H1 (cell line): ENCODE measurements at regions not wholly inside any gene's neighbourhood (a gene's known extent, or its start where the extent isn't known, plus 50 kb on each side); places are given as distances from the start of the nearest gene placed in this dataset.
"Not testable (repeated sequence)": the region's sequence is repeated elsewhere in the genome, so short reads cannot be mapped to it uniquely, and the experiment has no call there.

ENCODE experiments used
- CTCF ChIA-PET: fragments of 300-600 bp; sonication (Branson Sonifier 250); formaldehyde crosslinking; loops from one replicate; lab custom pipeline; 2021; ENCODE audit not compliant: partially characterized antibody; lab: Charles Lee
- POLR2A ChIA-PET: fragments of 300-600 bp; sonication (Branson Sonifier 250); formaldehyde crosslinking; loops from one replicate; lab custom pipeline; 2021; ENCODE audit warnings: inconsistent platforms; ENCODE audit not compliant: partially characterized antibody; lab: Charles Lee
- DNase-seq, 2 experiments: peaks; one replicate each; pipeline versions ENCODE4 v3.0.0 to v3.0.0-alpha.2; 2010 to 2022; ENCODE audit warnings: low spot score in 2 of 2, low read depth in 1 of 2, mixed read lengths in 1 of 2
- FAIRE-seq: peaks from 2 replicates; lab custom pipeline; 2011; peaks lifted over from hg19 to GRCh38; lab: Jason Lieb, UNC
- H2AFZ ChIP-seq: 2 replicates; pipeline ENCODE4 v1.8.1; 2012; ENCODE audit warnings: low read length, inconsistent platforms
- H2AK5ac ChIP-seq: 2 replicates; pipeline ENCODE4 v1.6.1; 2013; ENCODE audit warnings: low read depth, low read length
- H2BK120ac ChIP-seq: replicated peaks from 2 replicates; pipeline ENCODE3; 2013; ENCODE audit warnings: low read depth, low read length, inconsistent platforms
- H2BK12ac ChIP-seq: 2 replicates; pipeline ENCODE4 v1.6.1; 2013; ENCODE audit warnings: low read depth, low read length
- H2BK15ac ChIP-seq: 2 replicates; pipeline ENCODE4 v1.6.1; 2013; ENCODE audit warnings: low read length
- H2BK20ac ChIP-seq: 2 replicates; pipeline ENCODE4 v1.6.1; 2013; ENCODE audit warnings: low read length
- H2BK5ac ChIP-seq: 2 replicates; pipeline ENCODE4 v1.6.1; 2013; ENCODE audit warnings: low read depth, low read length
- H3K14ac ChIP-seq: 2 replicates; pipeline ENCODE4 v1.6.1; 2013; ENCODE audit warnings: inconsistent platforms; ENCODE audit not compliant: insufficient read length
- H3K18ac ChIP-seq: 2 replicates; pipeline ENCODE4 v1.6.1; 2013; ENCODE audit warnings: low read length; ENCODE audit errors: extremely low read depth
- H3K23ac ChIP-seq: 2 replicates; pipeline ENCODE4 v1.6.1; 2013; ENCODE audit warnings: inconsistent platforms; ENCODE audit not compliant: insufficient read length
- H3K23me2 ChIP-seq: 2 replicates; pipeline ENCODE4 v1.6.1; 2013; ENCODE audit warnings: low read depth, low read length
- H3K27ac ChIP-seq: 2 replicates; pipeline ENCODE4 v1.6.1; 2011; ENCODE audit warnings: low read depth, low read length, inconsistent platforms
- H3K27me3 ChIP-seq, 4 experiments: replicated peaks in 1 of 4; 1 replicate in 1 of 4; 2 replicates in 3 of 4; pipeline versions ENCODE4 v1.6.1 to v1.8.1; 2011 to 2013; ENCODE audit warnings: low read length in 3 of 4, mild to moderate bottlenecking in 3 of 4, inconsistent platforms in 2 of 4, mixed read lengths in 2 of 4, moderate library complexity in 1 of 4; ENCODE audit not compliant: control insufficient read depth in 3 of 4, insufficient read depth in 3 of 4; ENCODE audit errors: extremely low read depth in 1 of 4
- H3K36me3 ChIP-seq, 4 experiments: 2 replicates each; pipeline versions ENCODE4 v1.6.1 to v1.8.1; 2011 to 2013; ENCODE audit warnings: mild to moderate bottlenecking in 4 of 4, low read length in 3 of 4, moderate library complexity in 2 of 4, control low read depth in 1 of 4, inconsistent platforms in 1 of 4; ENCODE audit not compliant: insufficient read depth in 4 of 4, control insufficient read depth in 2 of 4
- H3K4ac ChIP-seq: replicated peaks from 2 replicates; pipeline ENCODE3; 2013; ENCODE audit warnings: low read length, low read depth, mixed read lengths, inconsistent platforms; ENCODE audit not compliant: insufficient read length
- H3K4me1 ChIP-seq, 4 experiments: replicated peaks in 1 of 4; 1 replicate in 1 of 4; 2 replicates in 3 of 4; pipeline versions ENCODE4 v1.6.1 to v1.8.1; 2011 to 2013; ENCODE audit warnings: low read length in 3 of 4, inconsistent platforms in 2 of 4, mixed read lengths in 1 of 4; ENCODE audit not compliant: insufficient read depth in 4 of 4, control insufficient read depth in 3 of 4
- H3K4me2 ChIP-seq, 2 experiments: 2 replicates each; pipeline versions ENCODE4 v1.6.1 to v1.8.1; 2011 to 2013; ENCODE audit warnings: low read depth in 2 of 2, low read length in 2 of 2, control low read depth in 1 of 2, inconsistent platforms in 1 of 2, mild to moderate bottlenecking in 1 of 2; ENCODE audit not compliant: insufficient read depth in 1 of 2
- H3K4me3 ChIP-seq, 4 experiments: fragments of 200-600, 300-600 bp in 1 of 4; sonication (generic), shearing (Covaris generic), sonication (Bioruptor Twin) in 1 of 4; 2 replicates each; pipeline versions ENCODE4 v1.5.1 to v1.8.1; 2011 to 2016; ENCODE audit warnings: low read length in 4 of 4, low read depth in 3 of 4, control low read depth in 2 of 4, inconsistent platforms in 2 of 4, mild to moderate bottlenecking in 2 of 4, mixed read lengths in 1 of 4, moderate library complexity in 1 of 4; ENCODE audit not compliant: insufficient read depth in 2 of 4; ENCODE audit errors: extremely low read depth in 1 of 4
- H3K56ac ChIP-seq: replicated peaks from 2 replicates; pipeline ENCODE3; 2013; ENCODE audit warnings: low read depth, mild to moderate bottlenecking, mixed read lengths, low read length, inconsistent platforms; ENCODE audit not compliant: insufficient read length
- H3K79me1 ChIP-seq: 2 replicates; pipeline ENCODE4 v1.6.1; 2013; ENCODE audit warnings: low read depth, low read length, control low read depth
- H3K79me2 ChIP-seq, 2 experiments: 2 replicates each; pipeline versions ENCODE4 v1.6.1 to v1.8.1; 2012 to 2013; ENCODE audit warnings: low read length in 2 of 2, mild to moderate bottlenecking in 2 of 2, inconsistent platforms in 1 of 2; ENCODE audit not compliant: insufficient read depth in 2 of 2, control insufficient read depth in 1 of 2
- H3K9ac ChIP-seq, 4 experiments: replicated peaks in 1 of 4; 1 replicate in 1 of 4; 2 replicates in 3 of 4; pipeline versions ENCODE4 v1.6.1 to v1.8.1; 2011 to 2013; ENCODE audit warnings: low read depth in 3 of 4, low read length in 3 of 4, control low read depth in 2 of 4, mild to moderate bottlenecking in 2 of 4, moderate library complexity in 2 of 4, inconsistent platforms in 1 of 4; ENCODE audit errors: extremely low read depth in 1 of 4
- H3K9me3 ChIP-seq, 2 experiments: 2 replicates each; pipeline versions ENCODE4 v1.6.1 to v1.8.1; 2012 to 2013; ENCODE audit warnings: mild to moderate bottlenecking in 2 of 2, moderate library complexity in 2 of 2, control low read depth in 1 of 2, inconsistent platforms in 1 of 2, low read depth in 1 of 2, low read length in 1 of 2, mixed read lengths in 1 of 2; ENCODE audit not compliant: insufficient read depth in 2 of 2
- H4K20me1 ChIP-seq, 2 experiments: replicated peaks in 1 of 2; 2 replicates each; pipeline versions ENCODE3 to v1.8.1; 2011 to 2013; ENCODE audit warnings: inconsistent platforms in 2 of 2, low read length in 2 of 2, mild to moderate bottlenecking in 1 of 2; ENCODE audit not compliant: insufficient read depth in 2 of 2, control insufficient read depth in 1 of 2
- H4K5ac ChIP-seq: 2 replicates; pipeline ENCODE4 v1.6.1; 2013; ENCODE audit warnings: low read length, low read depth, mixed read lengths, inconsistent platforms; ENCODE audit not compliant: insufficient read length
- H4K8ac ChIP-seq: 2 replicates; pipeline ENCODE4 v1.8.0; 2013; ENCODE audit warnings: mild to moderate bottlenecking, moderate library complexity, low read length, inconsistent platforms; ENCODE audit not compliant: insufficient read depth; ENCODE audit errors: extremely low read depth
- H4K91ac ChIP-seq: replicated peaks from 2 replicates; pipeline ENCODE3; 2013; ENCODE audit warnings: low read length, mixed read lengths, inconsistent platforms; ENCODE audit not compliant: insufficient read length
- BCL11A ChIP-seq, 2 experiments: IDR thresholded peaks; one replicate each; pipeline ENCODE4 v1.6.1; 2011; ENCODE audit warnings: low read depth in 2 of 2, low read length in 2 of 2, mild to moderate bottlenecking in 2 of 2
- WGBS, 2 experiments: shearing (Covaris generic) in 1 of 2; methylation state at CpG; one replicate each; pipeline versions ENCODE4 v1.1.6 to v1.1.7; 2013 to 2015; ENCODE audit warnings: low lambda C conversion rate in 2 of 2, mixed read lengths in 2 of 2, inconsistent platforms in 1 of 2, low coverage in 1 of 2, missing lambda C conversion rate in 1 of 2; ENCODE audit not compliant: insufficient replicate concordance in 2 of 2, insufficient coverage in 1 of 2, insufficient read length in 1 of 2; ENCODE audit errors: extremely low coverage in 1 of 2, missing lambda C conversion rate in 1 of 2; 5-methylcytosine and 5-hydroxymethylcytosine counted together

DNA sequence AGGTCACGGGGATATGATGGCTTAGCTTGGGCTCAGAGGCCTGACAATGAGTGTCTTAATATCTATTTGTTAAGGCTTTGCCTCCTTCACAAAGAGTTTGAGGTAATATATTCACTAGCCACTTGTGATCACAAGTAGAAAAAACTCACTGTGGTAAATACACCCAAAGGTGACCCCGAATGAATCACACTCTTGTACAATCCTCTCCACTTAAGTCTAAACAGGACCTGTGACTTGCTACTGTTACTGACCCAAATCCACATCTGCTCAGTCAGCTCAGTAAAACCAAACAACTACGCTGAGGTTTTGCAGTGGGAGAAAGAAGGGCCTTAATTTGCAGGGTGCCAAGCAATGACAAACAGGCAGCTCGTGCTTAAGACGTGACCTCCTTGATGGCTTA, 223.8 kb upstream of the MAGEC2 start (continued):
- TF ChIP-seq BCL11A (IDR thresholded peaks at IDR 0.05; ENCODE audit: low read depth in 2 of 2, low read length in 2 of 2), result no peak
- TF ChIP-seq, all 59 proteins: peak for 0

DNA sequence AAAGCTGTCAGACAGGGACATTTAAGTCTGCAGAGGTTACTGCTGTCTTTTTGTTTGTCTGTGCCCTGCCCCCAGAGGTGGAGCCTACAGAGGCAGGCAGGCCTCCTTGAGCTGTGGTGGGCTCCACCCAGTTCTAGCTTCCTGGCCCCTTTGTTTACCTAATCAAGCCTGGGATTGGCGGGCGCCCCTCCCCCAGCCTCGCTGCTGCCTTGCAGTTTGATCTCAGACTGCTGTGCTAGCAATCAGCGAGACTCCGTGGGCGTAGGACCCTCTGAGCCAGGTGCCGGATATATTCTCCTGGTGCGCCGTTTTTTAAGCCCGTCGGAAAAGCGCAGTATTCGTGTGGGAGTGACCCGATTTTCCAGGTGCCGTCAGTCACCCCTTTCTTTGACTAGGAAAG, 185.9 kb upstream of the MAGEC2 start:
- H2BK120ac ChIP-seq, H3K9me3 ChIP-seq, H3K18ac ChIP-seq, H2BK5ac ChIP-seq, POLR2A ChIA-PET, H2BK20ac ChIP-seq, H2AFZ ChIP-seq, H4K8ac ChIP-seq, H3K23me2 ChIP-seq, H3K4me2 ChIP-seq, H3K36me3 ChIP-seq, H4K5ac ChIP-seq, H3K79me1 ChIP-seq, H4K91ac ChIP-seq, FAIRE-seq, H3K4ac ChIP-seq, H4K20me1 ChIP-seq, H2BK15ac ChIP-seq, H2BK12ac ChIP-seq, H3K27me3 ChIP-seq, DNase-seq, H3K4me1 ChIP-seq, H3K9ac ChIP-seq, H2AK5ac ChIP-seq, H3K27ac ChIP-seq, H3K79me2 ChIP-seq, CTCF ChIA-PET, H3K4me3 ChIP-seq, H3K23ac ChIP-seq, H3K14ac ChIP-seq, H3K56ac ChIP-seq: not testable (repeated sequence)
- WGBS, 2 experiments, result no CpG with 5 or more reads among the region's 15 CpGs
